ENCODE measurements at regions not wholly inside any gene's neighbourhood (a gene's known extent, or its start where the extent isn't known, plus 50 kb on each side); places are given as distances from the start of the nearest gene placed in this dataset.
"Not testable (repeated sequence)": the region's sequence is repeated elsewhere in the genome, so short reads cannot be mapped to it uniquely, and the experiment has no call there.

DNA sequence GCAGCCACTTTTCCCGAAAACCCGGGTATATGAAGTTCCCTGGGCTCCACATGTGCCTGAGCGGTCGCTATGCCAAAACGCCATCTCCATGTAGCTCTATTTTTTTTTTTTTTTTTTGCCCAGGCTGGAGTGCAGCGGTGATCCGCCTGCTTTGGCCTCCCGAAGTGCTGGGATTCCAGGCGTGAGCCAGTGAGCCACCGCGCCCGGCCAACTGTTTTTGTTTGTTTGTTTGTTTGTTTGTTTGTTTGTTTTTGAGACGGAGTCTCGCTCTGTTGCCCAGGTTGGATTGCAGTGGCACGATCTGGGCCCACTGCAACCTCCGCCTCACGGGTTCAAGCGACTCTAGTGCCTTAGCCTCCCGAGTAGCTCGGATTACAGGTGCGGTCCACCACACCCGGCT, 237.5 kb upstream of the IRAK1BP1 start:
- Histone ChIP-seq H3K36me3 (ENCODE audit: control insufficient read depth in 2 of 2, extremely low read depth in 1 of 2, insufficient read depth in 1 of 2, low read length in 1 of 2) (no peaks in the 10 kb centered on the region), H3K27ac (ENCODE audit: low read length) (no peak overlapping the region), H3K27me3 (replicated peaks in 1 of 2; ENCODE audit: control insufficient read depth in 2 of 2, extremely low read depth in 1 of 2, insufficient read depth in 2 of 2, low read length in 1 of 2) (peaks cover 0 to 10% of the 10 kb centered on the region in 2 experiments), H3K9me3 (no peaks in the 10 kb centered on the region), H3K4me3 (ENCODE audit: control insufficient read depth in 1 of 2, extremely low read depth in 1 of 2, low read length in 1 of 2) (no peak overlapping the region), H3K4me1 (ENCODE audit: control insufficient read depth in 1 of 2, extremely low read depth in 1 of 2, insufficient read depth in 2 of 2, low read length in 2 of 2) (no peaks in the 10 kb centered on the region)
- ATAC-seq (replicated peaks in 1 of 4) (no peak), DNase-seq (no peak)
- CTCF ChIA-PET, result no interaction called here
- no peak overlapping the region for H3K4me3 Mint-ChIP-seq
- WGBS (ENCODE audit: insufficient coverage), result 87% methylated on average over 16 of the region's 22 CpGs
- peaks cover 4 to 13% of the 10 kb centered on the region in 2 donors for H3K27me3 Mint-ChIP-seq
- H3K36me3 Mint-ChIP-seq, result no peaks in the 10 kb centered on the region
- H3K9me3 Mint-ChIP-seq, result peaks cover 0 to 3% (median 0%) of the 10 kb centered on the region in 3 donors
- no peaks in the 10 kb centered on the region for H3K4me1 Mint-ChIP-seq
- no peak overlapping the region for H3K27ac Mint-ChIP-seq
- POLR2A ChIA-PET, result no interaction called here

DNA sequence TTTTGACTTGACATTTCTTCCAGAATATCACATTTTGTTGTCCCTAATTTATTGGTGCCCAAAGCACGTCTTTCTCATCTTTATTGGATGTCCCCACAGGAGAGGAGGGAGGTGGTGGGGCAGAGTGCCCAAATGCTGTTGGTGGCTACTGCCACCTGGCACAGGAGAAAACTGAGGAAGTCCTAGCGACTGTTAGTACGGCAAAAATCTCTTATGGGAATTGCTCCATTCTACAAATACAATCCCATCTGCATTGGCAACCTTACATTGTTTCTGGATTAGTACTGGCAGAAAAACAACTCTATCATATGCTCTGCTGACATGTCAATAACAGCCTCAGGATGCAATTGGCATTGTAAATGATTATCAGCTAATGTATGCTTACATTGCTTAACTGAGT, 235.4 kb upstream of the IRAK1BP1 start:
- Histone ChIP-seq H3K36me3 (ENCODE audit: control insufficient read depth in 2 of 2, extremely low read depth in 1 of 2, insufficient read depth in 1 of 2, low read length in 1 of 2) (no peaks in the 10 kb centered on the region), H3K27ac (ENCODE audit: low read length) (no peak overlapping the region), H3K27me3 (replicated peaks in 1 of 2; ENCODE audit: control insufficient read depth in 2 of 2, extremely low read depth in 1 of 2, insufficient read depth in 2 of 2, low read length in 1 of 2) (peaks cover 0 to 10% of the 10 kb centered on the region in 2 experiments), H3K4me1 (ENCODE audit: control insufficient read depth in 1 of 2, extremely low read depth in 1 of 2, insufficient read depth in 2 of 2, low read length in 2 of 2) (no peaks in the 10 kb centered on the region), H3K9me3 (no peaks in the 10 kb centered on the region), H3K4me3 (ENCODE audit: control insufficient read depth in 1 of 2, extremely low read depth in 1 of 2, low read length in 1 of 2) (no peak overlapping the region)
- Mint-ChIP-seq H3K27me3 (peaks cover 4 to 13% of the 10 kb centered on the region in 2 donors), H3K27ac (no peak overlapping the region), H3K36me3 (no peaks in the 10 kb centered on the region), H3K4me1 (no peaks in the 10 kb centered on the region), H3K9me3 (peaks cover 0 to 3% (median 0%) of the 10 kb centered on the region in 3 donors), H3K4me3 (no peak overlapping the region)
- ATAC-seq (replicated peaks in 1 of 4), result no peak
- ChIA-PET POLR2A (no interaction called here), CTCF (no interaction called here)
- no peak for DNase-seq
- no CpG with 5 or more reads among the region's 3 CpGs for WGBS (ENCODE audit: insufficient coverage)

DNA sequence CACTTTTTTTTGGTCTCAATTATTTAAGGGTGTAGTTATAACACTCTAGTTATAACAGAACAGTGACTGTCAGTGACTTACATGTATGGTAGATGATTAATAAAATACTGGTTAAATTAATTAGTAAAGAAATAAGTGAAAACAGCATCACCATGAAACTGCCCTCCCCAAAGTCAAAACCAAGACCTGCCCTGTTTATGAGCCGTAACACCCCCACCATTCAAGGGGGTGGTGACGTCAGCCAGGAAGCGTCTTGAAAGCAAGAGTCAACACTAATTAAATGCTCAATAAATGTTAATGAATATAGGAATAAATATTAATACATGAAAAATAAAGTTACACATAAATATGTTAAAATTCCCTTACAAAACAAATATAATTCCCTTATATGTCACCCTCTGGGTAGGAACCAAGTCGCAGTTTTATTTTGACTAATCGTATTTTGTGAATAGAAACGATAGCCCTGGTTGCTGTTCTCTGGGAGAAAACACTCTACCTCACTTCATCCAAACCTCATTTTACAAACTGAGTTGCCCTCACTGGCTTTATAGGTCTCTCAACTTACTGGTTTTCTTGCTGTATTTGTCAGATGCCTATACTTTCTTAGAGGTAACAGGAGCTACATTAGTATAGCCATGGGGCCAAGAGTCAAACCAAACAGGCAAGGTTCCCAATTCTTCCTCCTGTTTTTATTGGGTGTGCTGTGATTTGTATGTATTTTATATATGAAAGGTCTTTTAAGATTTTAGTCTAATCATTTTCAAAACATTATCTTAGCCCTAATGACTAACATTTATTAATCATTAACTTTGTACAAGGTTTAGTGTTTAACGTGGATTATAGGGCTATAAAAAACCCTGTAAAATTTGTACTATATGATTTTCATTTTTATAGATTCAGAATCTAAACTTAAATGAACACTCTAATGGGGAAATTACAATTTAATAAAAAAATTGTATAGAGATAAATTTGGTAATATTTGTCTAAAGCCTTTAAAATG, 227.9 kb upstream of the IRAK1BP1 start:
- no CpG with 5 or more reads among the region's 7 CpGs for WGBS (ENCODE audit: insufficient coverage)
- H3K27ac ChIP-seq (ENCODE audit: low read length), result no peak overlapping the region
- DNase-seq (no peak), ATAC-seq (replicated peaks in 1 of 4) (no peak)
- H3K36me3 ChIP-seq (ENCODE audit: control insufficient read depth in 2 of 2, extremely low read depth in 1 of 2, insufficient read depth in 1 of 2, low read length in 1 of 2), result no peaks in the 10 kb centered on the region
- H3K4me1 Mint-ChIP-seq, result no peaks in the 10 kb centered on the region
- no peak overlapping the region for H3K27ac Mint-ChIP-seq
- ChIA-PET POLR2A (no interaction called here), CTCF (no interaction called here)
- no peak overlapping the region for H3K4me3 ChIP-seq (ENCODE audit: control insufficient read depth in 1 of 2, extremely low read depth in 1 of 2, low read length in 1 of 2)
- no peak overlapping the region for H3K4me3 Mint-ChIP-seq
- H3K4me1 ChIP-seq (ENCODE audit: control insufficient read depth in 1 of 2, extremely low read depth in 1 of 2, insufficient read depth in 2 of 2, low read length in 2 of 2), result no peaks in the 10 kb centered on the region
- H3K9me3 ChIP-seq, result no peaks in the 10 kb centered on the region
- no peaks in the 10 kb centered on the region for H3K36me3 Mint-ChIP-seq
- H3K9me3 Mint-ChIP-seq, result peaks cover 3 to 9% (median 5%) of the 10 kb centered on the region in 3 donors
- no peaks in the 10 kb centered on the region for H3K27me3 Mint-ChIP-seq
- H3K27me3 ChIP-seq (replicated peaks in 1 of 2; ENCODE audit: control insufficient read depth in 2 of 2, extremely low read depth in 1 of 2, insufficient read depth in 2 of 2, low read length in 1 of 2), result no peaks in the 10 kb centered on the region

DNA sequence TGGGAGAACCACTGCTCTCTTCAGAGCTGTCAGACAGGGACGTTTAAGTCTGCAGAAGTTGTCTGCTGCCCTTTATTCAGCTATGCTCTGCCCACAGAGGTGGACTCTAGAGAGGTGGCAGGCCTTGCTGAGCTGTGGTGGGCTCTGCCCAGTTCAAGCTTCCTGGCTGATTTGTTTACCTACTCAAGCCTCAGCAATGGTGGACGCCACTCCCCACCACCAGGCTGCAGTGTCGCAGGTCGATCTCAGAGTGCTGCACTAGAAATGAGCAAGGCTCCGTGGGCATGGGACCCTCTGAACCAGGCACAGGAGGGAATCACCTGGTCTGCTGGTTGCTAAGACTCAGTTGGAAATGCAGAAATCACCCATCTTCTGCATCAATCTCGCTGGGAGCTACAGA, 223.4 kb upstream of the IRAK1BP1 start:
- ATAC-seq (replicated peaks in 1 of 4); H3K9me3 Mint-ChIP-seq; H3K27ac ChIP-seq (ENCODE audit: low read length); H3K4me3 ChIP-seq (ENCODE audit: control insufficient read depth in 1 of 2, extremely low read depth in 1 of 2, low read length in 1 of 2); H3K36me3 ChIP-seq (ENCODE audit: control insufficient read depth in 2 of 2, extremely low read depth in 1 of 2, insufficient read depth in 1 of 2, low read length in 1 of 2); H3K36me3 Mint-ChIP-seq; H3K9me3 ChIP-seq; H3K4me1 ChIP-seq (ENCODE audit: control insufficient read depth in 1 of 2, extremely low read depth in 1 of 2, insufficient read depth in 2 of 2, low read length in 2 of 2); H3K4me3 Mint-ChIP-seq; H3K27me3 ChIP-seq (replicated peaks in 1 of 2; ENCODE audit: control insufficient read depth in 2 of 2, extremely low read depth in 1 of 2, insufficient read depth in 2 of 2, low read length in 1 of 2); H3K27ac Mint-ChIP-seq; POLR2A ChIA-PET; H3K27me3 Mint-ChIP-seq; DNase-seq; H3K4me1 Mint-ChIP-seq; CTCF ChIA-PET: not testable (repeated sequence)
- 56% methylated on average over 1 of the region's 6 CpGs for WGBS (ENCODE audit: insufficient coverage)

DNA sequence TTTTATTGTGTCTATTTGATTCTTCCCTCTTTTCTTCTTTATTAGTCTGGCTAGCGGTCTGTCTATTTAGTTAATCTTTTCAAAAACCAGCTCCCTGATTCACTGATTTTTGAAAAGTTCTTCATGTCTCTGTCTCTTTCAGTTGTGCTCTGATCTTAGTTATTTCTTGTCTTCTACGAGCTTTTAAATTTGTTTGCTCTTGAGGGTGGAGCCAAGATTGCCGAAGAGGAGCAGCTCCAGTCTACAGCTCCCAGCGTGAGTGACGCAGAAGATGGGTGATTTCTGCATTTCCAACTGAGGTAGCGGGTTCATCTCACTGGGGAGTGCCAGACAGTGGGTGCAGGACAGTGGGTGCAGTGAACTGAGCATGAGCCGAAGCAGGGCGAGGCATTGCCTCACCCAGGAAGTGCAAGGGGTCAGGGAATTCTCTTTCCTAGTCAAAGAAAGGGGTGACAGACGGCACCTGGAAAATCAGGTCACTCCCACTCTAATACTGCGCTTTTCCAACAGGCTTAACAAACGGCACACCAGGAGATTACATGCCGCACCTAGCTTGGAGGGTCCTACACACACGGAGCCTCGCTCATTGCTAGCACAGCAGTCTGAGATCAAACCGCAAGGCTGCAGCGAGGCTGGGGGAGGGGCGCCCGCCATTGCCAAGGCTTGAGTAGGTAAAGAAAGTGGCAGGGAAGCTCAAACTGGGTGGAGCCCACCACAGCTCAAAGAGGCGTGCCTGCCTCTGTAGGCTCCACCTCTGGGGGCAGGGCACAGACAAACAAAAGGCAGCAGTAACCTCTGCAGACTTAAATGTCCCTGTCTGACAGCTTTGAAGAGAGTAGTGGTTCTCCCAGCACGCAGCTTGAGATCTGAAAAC, 220.6 kb upstream of the IRAK1BP1 start:
- H3K4me1 ChIP-seq (ENCODE audit: control insufficient read depth in 1 of 2, extremely low read depth in 1 of 2, insufficient read depth in 2 of 2, low read length in 2 of 2); POLR2A ChIA-PET; H3K4me3 Mint-ChIP-seq; H3K27me3 ChIP-seq (replicated peaks in 1 of 2; ENCODE audit: control insufficient read depth in 2 of 2, extremely low read depth in 1 of 2, insufficient read depth in 2 of 2, low read length in 1 of 2); H3K4me3 ChIP-seq (ENCODE audit: control insufficient read depth in 1 of 2, extremely low read depth in 1 of 2, low read length in 1 of 2); CTCF ChIA-PET; H3K9me3 ChIP-seq; H3K27me3 Mint-ChIP-seq; H3K27ac ChIP-seq (ENCODE audit: low read length); H3K4me1 Mint-ChIP-seq; H3K36me3 ChIP-seq (ENCODE audit: control insufficient read depth in 2 of 2, extremely low read depth in 1 of 2, insufficient read depth in 1 of 2, low read length in 1 of 2); H3K36me3 Mint-ChIP-seq; ATAC-seq (replicated peaks in 1 of 4); DNase-seq; H3K27ac Mint-ChIP-seq: not testable (repeated sequence)
- WGBS (ENCODE audit: insufficient coverage), result 81% methylated on average over 10 of the region's 20 CpGs
- H3K9me3 Mint-ChIP-seq, result peaks cover 8 to 13% (median 11%) of the 10 kb centered on the region in 3 donors

DNA sequence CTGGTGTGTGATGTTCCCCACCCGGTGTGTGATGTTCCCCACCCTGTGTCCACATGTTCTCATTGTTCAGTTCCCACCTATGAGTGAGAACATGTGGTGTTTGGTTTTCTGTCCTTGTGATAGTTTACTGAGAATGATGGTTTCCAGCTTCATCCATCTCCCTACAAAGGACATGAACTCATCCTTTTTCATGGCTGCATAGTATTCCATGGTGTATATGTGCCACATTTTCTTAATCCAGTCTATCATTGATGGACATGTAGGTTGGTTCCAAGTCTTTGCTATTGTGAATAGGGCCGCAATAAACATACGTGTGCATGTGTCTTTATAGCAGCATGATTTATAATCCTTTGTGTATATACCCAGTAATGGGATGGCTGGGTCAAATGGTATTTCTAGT, 201.5 kb upstream of the IRAK1BP1 start:
- WGBS (ENCODE audit: insufficient coverage), result no CpG with 5 or more reads among the region's 3 CpGs
- H3K27ac ChIP-seq (ENCODE audit: low read length); H3K4me1 ChIP-seq (ENCODE audit: control insufficient read depth in 1 of 2, extremely low read depth in 1 of 2, insufficient read depth in 2 of 2, low read length in 2 of 2); H3K27me3 ChIP-seq (replicated peaks in 1 of 2; ENCODE audit: control insufficient read depth in 2 of 2, extremely low read depth in 1 of 2, insufficient read depth in 2 of 2, low read length in 1 of 2); POLR2A ChIA-PET; H3K9me3 Mint-ChIP-seq; H3K4me3 Mint-ChIP-seq; CTCF ChIA-PET; H3K27ac Mint-ChIP-seq; ATAC-seq (replicated peaks in 1 of 4); DNase-seq; H3K4me1 Mint-ChIP-seq; H3K36me3 Mint-ChIP-seq; H3K4me3 ChIP-seq (ENCODE audit: control insufficient read depth in 1 of 2, extremely low read depth in 1 of 2, low read length in 1 of 2); H3K9me3 ChIP-seq; H3K27me3 Mint-ChIP-seq; H3K36me3 ChIP-seq (ENCODE audit: control insufficient read depth in 2 of 2, extremely low read depth in 1 of 2, insufficient read depth in 1 of 2, low read length in 1 of 2): not testable (repeated sequence)
